DND-41 (cell line): ENCODE measurements at regions not wholly inside any gene's neighbourhood (a gene's known extent, or its start where the extent isn't known, plus 50 kb on each side); places are given as distances from the start of the nearest gene placed in this dataset.
"Not testable (repeated sequence)": the region's sequence is repeated elsewhere in the genome, so short reads cannot be mapped to it uniquely, and the experiment has no call there.

ENCODE experiments used
- CTCF ChIP-seq: IDR thresholded peaks from 2 replicates; pipeline ENCODE4 v1.5.1; 2012; ENCODE audit warnings: borderline replicate concordance, low read length, moderate library complexity, mild to moderate bottlenecking; ENCODE audit not compliant: poor library complexity, severe bottlenecking; ENCODE audit errors: extremely low read depth
- EZH2 ChIP-seq: IDR thresholded peaks from 3 replicates; pipeline ENCODE4 v1.6.1; 2012; ENCODE audit warnings: borderline replicate concordance, low read depth, mild to moderate bottlenecking, moderate library complexity, low read length, inconsistent platforms; ENCODE audit not compliant: severe bottlenecking

- not testable (repeated sequence) for TF ChIP-seq CTCF, EZH2
Observed at GRCh38 chr11:23887122-23887521, 609.7 kb upstream of the LUZP2 start.
